ENCODE measurements at regions not wholly inside any gene's neighbourhood (a gene's known extent, or its start where the extent isn't known, plus 50 kb on each side); places are given as distances from the start of the nearest gene placed in this dataset.

GRCh38 chr13:88395804-88396203 is 724.6 kb downstream of the SLITRK5 start:
- TF ChIP-seq POLR2AphosphoS5 (IDR thresholded peaks at IDR 0.05; ENCODE audit: low read depth, low read length) (no peak), TAF1 (IDR thresholded peaks at IDR 0.05; ENCODE audit: borderline replicate concordance, low read depth, low read length) (no peak)

All from GM12892 (cell line).